Ascending aorta (tissue), 2 donors: ENCODE measurements at regions not wholly inside any gene's neighbourhood (a gene's known extent, or its start where the extent isn't known, plus 50 kb on each side); places are given as distances from the start of the nearest gene placed in this dataset.

Experiments
- DNase-seq, 2 donors: peaks; one replicate each; pipeline ENCODE4 v3.0.0-alpha.2; 2019; ENCODE audit warnings: low spot score in 2 of 2
- H3K27ac ChIP-seq, 2 donors: fragments of 200-600 bp; sonication (generic); one replicate each; pipeline ENCODE4 v1.5.1; 2016 to 2017; ENCODE audit warnings: mild to moderate bottlenecking in 1 of 2
- H3K27me3 ChIP-seq: fragments of 200-600 bp; sonication (generic); one replicate; pipeline ENCODE4 v1.5.1; 2017
- H3K36me3 ChIP-seq, 2 donors: fragments of 200-600 bp; sonication (generic); one replicate each; pipeline ENCODE4 v1.5.1; 2016
- H3K4me1 ChIP-seq, 2 donors: fragments of 200-600 bp; sonication (generic); one replicate each; pipeline ENCODE4 v1.5.1; 2016 to 2017; ENCODE audit warnings: mild to moderate bottlenecking in 1 of 2
- H3K4me3 ChIP-seq, 2 donors: fragments of 200-600 bp; sonication (generic); one replicate each; pipeline ENCODE4 v1.5.1; 2016 to 2017; ENCODE audit warnings: mild to moderate bottlenecking in 1 of 2
- H3K9me3 ChIP-seq, 2 donors: fragments of 200-600 bp; sonication (generic); one replicate each; pipeline ENCODE4 v1.5.1; 2016
- intact Hi-C: fragments of 100-400 bp; cut with DNase I; formaldehyde crosslinking; loops from one replicate; pipeline ENCODE4 v1.15.1; 2023
- TF ChIP-seq, protein P1 (sequence below), 3 experiments: fragments of 200-600 bp in 2 of 3; fragments of 450-650 bp in 1 of 3; sonication (generic) in 2 of 3; IDR thresholded peaks; one replicate each; pipeline ENCODE4 v1.5.1; 2016 to 2019; ENCODE audit warnings: antibody characterized with exemption in 3 of 3, mild to moderate bottlenecking in 1 of 3, moderate library complexity in 1 of 3

DNA sequence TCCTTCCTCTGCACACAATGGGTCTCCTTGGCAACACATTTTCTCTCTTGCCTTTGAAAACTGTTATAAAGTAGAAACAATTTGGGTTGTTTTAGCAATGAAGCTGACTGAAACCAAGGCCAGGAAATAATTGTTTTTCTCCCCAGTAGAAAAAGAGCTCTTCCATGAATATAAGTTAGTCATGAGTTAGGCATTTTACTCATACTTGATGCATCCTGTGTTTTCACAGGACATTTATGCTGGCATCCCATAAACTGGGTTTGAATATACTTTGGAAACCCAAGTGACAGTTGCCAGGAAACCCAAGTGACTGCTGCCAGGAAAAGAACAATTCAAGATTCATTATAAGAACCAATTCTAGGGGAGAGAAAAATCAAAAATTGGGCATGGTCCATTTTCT is 128.6 kb upstream of the NPY2R start:
- intact Hi-C loops = no loop called here
- TF ChIP-seq, protein P1, sequence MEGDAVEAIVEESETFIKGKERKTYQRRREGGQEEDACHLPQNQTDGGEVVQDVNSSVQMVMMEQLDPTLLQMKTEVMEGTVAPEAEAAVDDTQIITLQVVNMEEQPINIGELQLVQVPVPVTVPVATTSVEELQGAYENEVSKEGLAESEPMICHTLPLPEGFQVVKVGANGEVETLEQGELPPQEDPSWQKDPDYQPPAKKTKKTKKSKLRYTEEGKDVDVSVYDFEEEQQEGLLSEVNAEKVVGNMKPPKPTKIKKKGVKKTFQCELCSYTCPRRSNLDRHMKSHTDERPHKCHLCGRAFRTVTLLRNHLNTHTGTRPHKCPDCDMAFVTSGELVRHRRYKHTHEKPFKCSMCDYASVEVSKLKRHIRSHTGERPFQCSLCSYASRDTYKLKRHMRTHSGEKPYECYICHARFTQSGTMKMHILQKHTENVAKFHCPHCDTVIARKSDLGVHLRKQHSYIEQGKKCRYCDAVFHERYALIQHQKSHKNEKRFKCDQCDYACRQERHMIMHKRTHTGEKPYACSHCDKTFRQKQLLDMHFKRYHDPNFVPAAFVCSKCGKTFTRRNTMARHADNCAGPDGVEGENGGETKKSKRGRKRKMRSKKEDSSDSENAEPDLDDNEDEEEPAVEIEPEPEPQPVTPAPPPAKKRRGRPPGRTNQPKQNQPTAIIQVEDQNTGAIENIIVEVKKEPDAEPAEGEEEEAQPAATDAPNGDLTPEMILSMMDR (IDR thresholded peaks at IDR 0.05) = no peak
- H3K4me1 ChIP-seq = no peaks in the 10 kb centered on the region
- H3K27me3 ChIP-seq = no peaks in the 10 kb centered on the region
- no peaks in the 10 kb centered on the region for H3K36me3 ChIP-seq
- no peak overlapping the region for H3K27ac ChIP-seq
- no peaks in the 10 kb centered on the region for H3K9me3 ChIP-seq
- no peak overlapping the region for H3K4me3 ChIP-seq
- no peak for DNase-seq

DNA sequence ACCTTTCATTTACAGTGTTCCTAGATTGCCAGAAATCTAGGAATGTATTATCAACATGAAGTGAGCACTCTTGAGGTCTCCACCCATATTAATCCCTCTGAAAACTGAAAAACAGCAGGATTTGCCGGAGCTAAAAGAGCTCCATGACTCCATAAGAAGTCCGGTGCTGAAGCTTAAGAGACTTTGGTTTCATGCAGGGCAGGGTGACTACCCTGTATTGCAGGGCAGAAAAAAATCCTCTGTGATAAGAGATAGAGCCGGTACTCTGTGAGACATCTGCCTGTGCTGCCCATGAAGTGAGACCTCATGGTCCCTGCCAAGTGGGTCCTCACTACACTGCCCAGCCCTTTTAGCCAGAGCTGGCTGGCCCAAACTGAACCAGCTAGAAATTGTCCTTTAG is 127.2 kb upstream of the NPY2R start:
- no peaks in the 10 kb centered on the region for H3K36me3 ChIP-seq
- no peaks in the 10 kb centered on the region for H3K9me3 ChIP-seq
- TF ChIP-seq, protein P1 (IDR thresholded peaks at IDR 0.05) = no peak
- H3K27me3 ChIP-seq = no peaks in the 10 kb centered on the region
- no peak overlapping the region for H3K27ac ChIP-seq
- no peaks in the 10 kb centered on the region for H3K4me1 ChIP-seq
- intact Hi-C loops = no loop called here
- no peak overlapping the region for H3K4me3 ChIP-seq
- DNase-seq = no peak

DNA sequence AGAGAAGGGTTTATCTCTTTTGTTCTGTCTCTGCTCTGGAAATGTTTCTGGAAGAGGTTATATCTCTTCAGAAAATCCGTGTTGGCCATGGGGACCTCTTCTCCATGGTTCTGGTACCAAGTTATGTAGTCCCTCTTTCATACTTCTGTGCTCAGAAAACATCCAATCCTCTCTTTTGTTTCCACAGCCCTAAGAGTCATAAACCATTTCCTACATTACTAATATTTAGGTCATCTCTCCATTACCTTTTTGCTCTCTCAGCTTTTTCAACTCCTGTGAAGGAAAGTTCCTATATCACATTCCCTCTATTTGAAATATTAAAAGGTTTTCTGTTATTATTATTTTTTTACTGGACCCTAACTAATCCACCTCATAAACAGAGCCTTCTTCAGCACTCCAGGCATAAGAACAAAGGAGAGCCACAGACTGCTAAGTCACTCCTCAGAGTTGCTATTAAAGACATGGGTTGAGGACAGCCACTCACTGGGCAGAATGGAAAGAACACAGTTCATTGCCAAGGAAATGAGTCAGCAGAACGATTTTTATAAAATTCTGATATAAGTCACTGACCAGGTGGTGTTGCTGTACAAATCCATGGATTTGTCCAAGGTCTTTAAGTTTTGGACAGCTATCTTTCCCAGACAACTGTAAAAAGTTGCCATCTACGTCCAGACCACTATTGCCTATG is 122.4 kb upstream of the NPY2R start:
- TF ChIP-seq, protein P1 (IDR thresholded peaks at IDR 0.05) = no peak
- Histone ChIP-seq H3K9me3 (no peaks in the 10 kb centered on the region), H3K27me3 (no peaks in the 10 kb centered on the region), H3K27ac (no peak overlapping the region), H3K4me1 (no peaks in the 10 kb centered on the region), H3K36me3 (no peaks in the 10 kb centered on the region), H3K4me3 (no peak overlapping the region)
- DNase-seq = no peak
- intact Hi-C loops = no loop called here

DNA sequence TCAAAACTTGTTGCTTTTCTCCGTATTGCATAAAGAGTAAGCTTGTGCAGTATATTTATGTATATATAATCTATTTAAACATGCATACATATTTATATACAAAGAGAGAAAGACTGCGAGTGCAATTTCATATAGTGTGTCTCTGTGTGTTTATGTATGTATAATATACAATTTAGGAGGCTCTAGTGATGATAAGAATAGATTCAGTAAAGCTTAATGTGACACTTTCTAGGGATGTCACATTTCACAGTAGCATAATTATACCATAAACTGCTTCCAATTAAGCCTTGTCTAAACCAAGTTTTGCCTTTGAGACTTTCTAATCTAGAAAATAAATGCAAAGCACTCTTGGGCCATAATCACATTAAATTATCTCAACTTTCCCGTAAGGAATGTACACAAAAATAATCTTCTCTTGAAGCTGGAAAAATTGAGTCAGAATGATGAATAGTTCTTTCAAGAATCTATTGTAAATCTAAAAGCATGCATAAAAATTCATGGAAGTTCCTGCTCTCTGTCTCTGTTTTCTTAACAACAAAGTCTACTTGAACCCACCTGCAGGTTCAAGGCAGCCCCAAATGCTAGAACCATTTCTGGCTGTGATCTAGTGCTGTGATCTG is 114.1 kb upstream of the NPY2R start:
- H3K27ac ChIP-seq = no peak overlapping the region
- intact Hi-C loops = no loop called here
- TF ChIP-seq, protein P1 (IDR thresholded peaks at IDR 0.05) = no peak
- DNase-seq = no peak
- H3K4me1 ChIP-seq = no peaks in the 10 kb centered on the region
- H3K9me3 ChIP-seq = no peaks in the 10 kb centered on the region
- no peaks in the 10 kb centered on the region for H3K27me3 ChIP-seq
- H3K4me3 ChIP-seq = no peak overlapping the region
- H3K36me3 ChIP-seq = no peaks in the 10 kb centered on the region

DNA sequence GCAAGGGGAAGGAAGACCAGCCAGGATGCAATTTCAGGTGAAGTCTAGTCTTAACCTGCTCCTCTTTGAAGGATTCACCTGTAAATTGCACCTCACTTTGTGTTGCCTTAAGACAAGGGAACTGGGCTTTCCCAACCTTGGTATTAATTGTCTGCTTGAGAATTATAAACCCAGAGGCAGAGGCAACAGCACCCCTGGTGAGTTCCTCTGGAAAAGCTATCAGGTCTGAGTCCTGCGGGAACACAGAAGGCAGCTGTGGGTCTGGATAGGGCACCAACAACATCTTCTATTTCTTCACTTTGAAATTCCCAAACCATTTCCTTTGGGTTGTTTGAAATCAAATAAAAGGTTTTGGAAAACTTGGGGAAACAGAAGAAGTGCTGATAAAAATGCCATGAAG is 109.2 kb upstream of the NPY2R start:
- H3K4me1 ChIP-seq = no peaks in the 10 kb centered on the region
- no peaks in the 10 kb centered on the region for H3K9me3 ChIP-seq
- H3K4me3 ChIP-seq = no peak overlapping the region
- TF ChIP-seq, protein P1 (IDR thresholded peaks at IDR 0.05) = no peak
- no peaks in the 10 kb centered on the region for H3K27me3 ChIP-seq
- H3K36me3 ChIP-seq = no peaks in the 10 kb centered on the region
- DNase-seq = no peak
- no peak overlapping the region for H3K27ac ChIP-seq
- intact Hi-C loops = no loop called here
